H1 (cell line): ENCODE measurements at regions not wholly inside any gene's neighbourhood (a gene's known extent, or its start where the extent isn't known, plus 50 kb on each side); places are given as distances from the start of the nearest gene placed in this dataset.

Source experiments
- CTCF ChIA-PET: fragments of 300-600 bp; sonication (Branson Sonifier 250); formaldehyde crosslinking; loops from one replicate; lab custom pipeline; 2021; ENCODE audit not compliant: partially characterized antibody; lab: Charles Lee
- POLR2A ChIA-PET: fragments of 300-600 bp; sonication (Branson Sonifier 250); formaldehyde crosslinking; loops from one replicate; lab custom pipeline; 2021; ENCODE audit warnings: inconsistent platforms; ENCODE audit not compliant: partially characterized antibody; lab: Charles Lee
- DNase-seq, 2 experiments: peaks; one replicate each; pipeline versions ENCODE4 v3.0.0 to v3.0.0-alpha.2; 2010 to 2022; ENCODE audit warnings: low spot score in 2 of 2, low read depth in 1 of 2, mixed read lengths in 1 of 2
- FAIRE-seq: peaks from 2 replicates; lab custom pipeline; 2011; peaks lifted over from hg19 to GRCh38; lab: Jason Lieb, UNC
- H2AFZ ChIP-seq: 2 replicates; pipeline ENCODE4 v1.8.1; 2012; ENCODE audit warnings: low read length, inconsistent platforms
- H2AK5ac ChIP-seq: 2 replicates; pipeline ENCODE4 v1.6.1; 2013; ENCODE audit warnings: low read depth, low read length
- H2BK120ac ChIP-seq: replicated peaks from 2 replicates; pipeline ENCODE3; 2013; ENCODE audit warnings: low read depth, low read length, inconsistent platforms
- H2BK12ac ChIP-seq: 2 replicates; pipeline ENCODE4 v1.6.1; 2013; ENCODE audit warnings: low read depth, low read length
- H2BK15ac ChIP-seq: 2 replicates; pipeline ENCODE4 v1.6.1; 2013; ENCODE audit warnings: low read length
- H2BK20ac ChIP-seq: 2 replicates; pipeline ENCODE4 v1.6.1; 2013; ENCODE audit warnings: low read length
- H2BK5ac ChIP-seq: 2 replicates; pipeline ENCODE4 v1.6.1; 2013; ENCODE audit warnings: low read depth, low read length
- H3K14ac ChIP-seq: 2 replicates; pipeline ENCODE4 v1.6.1; 2013; ENCODE audit warnings: inconsistent platforms; ENCODE audit not compliant: insufficient read length
- H3K18ac ChIP-seq: 2 replicates; pipeline ENCODE4 v1.6.1; 2013; ENCODE audit warnings: low read length; ENCODE audit errors: extremely low read depth
- H3K23ac ChIP-seq: 2 replicates; pipeline ENCODE4 v1.6.1; 2013; ENCODE audit warnings: inconsistent platforms; ENCODE audit not compliant: insufficient read length
- H3K23me2 ChIP-seq: 2 replicates; pipeline ENCODE4 v1.6.1; 2013; ENCODE audit warnings: low read depth, low read length
- H3K27ac ChIP-seq: 2 replicates; pipeline ENCODE4 v1.6.1; 2011; ENCODE audit warnings: low read depth, low read length, inconsistent platforms
- H3K27me3 ChIP-seq, 4 experiments: replicated peaks in 1 of 4; 1 replicate in 1 of 4; 2 replicates in 3 of 4; pipeline versions ENCODE4 v1.6.1 to v1.8.1; 2011 to 2013; ENCODE audit warnings: low read length in 3 of 4, mild to moderate bottlenecking in 3 of 4, inconsistent platforms in 2 of 4, mixed read lengths in 2 of 4, moderate library complexity in 1 of 4; ENCODE audit not compliant: control insufficient read depth in 3 of 4, insufficient read depth in 3 of 4; ENCODE audit errors: extremely low read depth in 1 of 4
- H3K36me3 ChIP-seq, 4 experiments: 2 replicates each; pipeline versions ENCODE4 v1.6.1 to v1.8.1; 2011 to 2013; ENCODE audit warnings: mild to moderate bottlenecking in 4 of 4, low read length in 3 of 4, moderate library complexity in 2 of 4, control low read depth in 1 of 4, inconsistent platforms in 1 of 4; ENCODE audit not compliant: insufficient read depth in 4 of 4, control insufficient read depth in 2 of 4
- H3K4ac ChIP-seq: replicated peaks from 2 replicates; pipeline ENCODE3; 2013; ENCODE audit warnings: low read length, low read depth, mixed read lengths, inconsistent platforms; ENCODE audit not compliant: insufficient read length
- H3K4me1 ChIP-seq, 4 experiments: replicated peaks in 1 of 4; 1 replicate in 1 of 4; 2 replicates in 3 of 4; pipeline versions ENCODE4 v1.6.1 to v1.8.1; 2011 to 2013; ENCODE audit warnings: low read length in 3 of 4, inconsistent platforms in 2 of 4, mixed read lengths in 1 of 4; ENCODE audit not compliant: insufficient read depth in 4 of 4, control insufficient read depth in 3 of 4
- H3K4me2 ChIP-seq, 2 experiments: 2 replicates each; pipeline versions ENCODE4 v1.6.1 to v1.8.1; 2011 to 2013; ENCODE audit warnings: low read depth in 2 of 2, low read length in 2 of 2, control low read depth in 1 of 2, inconsistent platforms in 1 of 2, mild to moderate bottlenecking in 1 of 2; ENCODE audit not compliant: insufficient read depth in 1 of 2
- H3K4me3 ChIP-seq, 4 experiments: fragments of 200-600, 300-600 bp in 1 of 4; sonication (generic), shearing (Covaris generic), sonication (Bioruptor Twin) in 1 of 4; 2 replicates each; pipeline versions ENCODE4 v1.5.1 to v1.8.1; 2011 to 2016; ENCODE audit warnings: low read length in 4 of 4, low read depth in 3 of 4, control low read depth in 2 of 4, inconsistent platforms in 2 of 4, mild to moderate bottlenecking in 2 of 4, mixed read lengths in 1 of 4, moderate library complexity in 1 of 4; ENCODE audit not compliant: insufficient read depth in 2 of 4; ENCODE audit errors: extremely low read depth in 1 of 4
- H3K56ac ChIP-seq: replicated peaks from 2 replicates; pipeline ENCODE3; 2013; ENCODE audit warnings: low read depth, mild to moderate bottlenecking, mixed read lengths, low read length, inconsistent platforms; ENCODE audit not compliant: insufficient read length
- H3K79me1 ChIP-seq: 2 replicates; pipeline ENCODE4 v1.6.1; 2013; ENCODE audit warnings: low read depth, low read length, control low read depth
- H3K79me2 ChIP-seq, 2 experiments: 2 replicates each; pipeline versions ENCODE4 v1.6.1 to v1.8.1; 2012 to 2013; ENCODE audit warnings: low read length in 2 of 2, mild to moderate bottlenecking in 2 of 2, inconsistent platforms in 1 of 2; ENCODE audit not compliant: insufficient read depth in 2 of 2, control insufficient read depth in 1 of 2
- H3K9ac ChIP-seq, 4 experiments: replicated peaks in 1 of 4; 1 replicate in 1 of 4; 2 replicates in 3 of 4; pipeline versions ENCODE4 v1.6.1 to v1.8.1; 2011 to 2013; ENCODE audit warnings: low read depth in 3 of 4, low read length in 3 of 4, control low read depth in 2 of 4, mild to moderate bottlenecking in 2 of 4, moderate library complexity in 2 of 4, inconsistent platforms in 1 of 4; ENCODE audit errors: extremely low read depth in 1 of 4
- H3K9me3 ChIP-seq, 2 experiments: 2 replicates each; pipeline versions ENCODE4 v1.6.1 to v1.8.1; 2012 to 2013; ENCODE audit warnings: mild to moderate bottlenecking in 2 of 2, moderate library complexity in 2 of 2, control low read depth in 1 of 2, inconsistent platforms in 1 of 2, low read depth in 1 of 2, low read length in 1 of 2, mixed read lengths in 1 of 2; ENCODE audit not compliant: insufficient read depth in 2 of 2
- H4K20me1 ChIP-seq, 2 experiments: replicated peaks in 1 of 2; 2 replicates each; pipeline versions ENCODE3 to v1.8.1; 2011 to 2013; ENCODE audit warnings: inconsistent platforms in 2 of 2, low read length in 2 of 2, mild to moderate bottlenecking in 1 of 2; ENCODE audit not compliant: insufficient read depth in 2 of 2, control insufficient read depth in 1 of 2
- H4K5ac ChIP-seq: 2 replicates; pipeline ENCODE4 v1.6.1; 2013; ENCODE audit warnings: low read length, low read depth, mixed read lengths, inconsistent platforms; ENCODE audit not compliant: insufficient read length
- H4K8ac ChIP-seq: 2 replicates; pipeline ENCODE4 v1.8.0; 2013; ENCODE audit warnings: mild to moderate bottlenecking, moderate library complexity, low read length, inconsistent platforms; ENCODE audit not compliant: insufficient read depth; ENCODE audit errors: extremely low read depth
- H4K91ac ChIP-seq: replicated peaks from 2 replicates; pipeline ENCODE3; 2013; ENCODE audit warnings: low read length, mixed read lengths, inconsistent platforms; ENCODE audit not compliant: insufficient read length
- BACH1 ChIP-seq: IDR thresholded peaks from 2 replicates; pipeline ENCODE4 v1.6.1; 2012; ENCODE audit warnings: low read length, improper control_type of control experiment
- CEBPB ChIP-seq: IDR thresholded peaks from 2 replicates; pipeline ENCODE4 v1.6.1; 2012; ENCODE audit warnings: low read depth, low read length
- CTBP2 ChIP-seq: IDR thresholded peaks from 2 replicates; pipeline ENCODE4 v1.7.0; 2011; ENCODE audit warnings: borderline replicate concordance, mild to moderate bottlenecking, moderate library complexity, mixed read lengths, low read length; ENCODE audit not compliant: insufficient read depth, insufficient read length
- HDAC2 ChIP-seq, 2 experiments: fragments of 300-600 bp in 1 of 2; sonication (generic) in 1 of 2; IDR thresholded peaks; 2 replicates each; pipeline ENCODE4 v1.6.1; 2011 to 2012; ENCODE audit warnings: low read depth in 2 of 2, low read length in 2 of 2, mild to moderate bottlenecking in 2 of 2, moderate library complexity in 2 of 2, borderline replicate concordance in 1 of 2, inconsistent platforms in 1 of 2
- HDAC6 ChIP-seq: IDR thresholded peaks from one replicate; pipeline ENCODE4 v1.7.1; 2012; ENCODE audit warnings: low read depth, mild to moderate bottlenecking, inconsistent platforms, low read length, moderate library complexity
- NRF1 ChIP-seq: IDR thresholded peaks from 2 replicates; pipeline ENCODE4 v1.6.1; 2011; ENCODE audit warnings: mild to moderate bottlenecking, low read depth, low read length, improper control_type of control experiment
- USF2 ChIP-seq: IDR thresholded peaks from 2 replicates; pipeline ENCODE4 v1.6.1; 2011; ENCODE audit warnings: low read length, improper control_type of control experiment
- YY1 ChIP-seq: IDR thresholded peaks from 2 replicates; pipeline ENCODE4 v1.6.1; 2011; ENCODE audit warnings: low read depth, mild to moderate bottlenecking, low read length
- WGBS, 2 experiments: shearing (Covaris generic) in 1 of 2; methylation state at CpG; one replicate each; pipeline versions ENCODE4 v1.1.6 to v1.1.7; 2013 to 2015; ENCODE audit warnings: low lambda C conversion rate in 2 of 2, mixed read lengths in 2 of 2, inconsistent platforms in 1 of 2, low coverage in 1 of 2, missing lambda C conversion rate in 1 of 2; ENCODE audit not compliant: insufficient replicate concordance in 2 of 2, insufficient coverage in 1 of 2, insufficient read length in 1 of 2; ENCODE audit errors: extremely low coverage in 1 of 2, missing lambda C conversion rate in 1 of 2; 5-methylcytosine and 5-hydroxymethylcytosine counted together

- CTCF ChIA-PET, result interaction anchor here (1.2 kb wide), 1 partner anchor 9 kb away, joined by 3 read pairs; no protein-coding TSS in a partner anchor
- FAIRE-seq, result no peak
Measured at GRCh38 chr11:109808569-109808968, 284.6 kb upstream of the ZC3H12C start.

More at GRCh38 chr11:109808569-109808968, 284.6 kb upstream of the ZC3H12C start:
- no peak overlapping the region for H3K14ac ChIP-seq
- H3K79me2 ChIP-seq, result no peaks in the 10 kb centered on the region
- H2AK5ac ChIP-seq, result no peak overlapping the region
- 84% methylated on average over 1 of the region's 1 CpG; no CpG with 5 or more reads in 1 of the 2 experiments for WGBS, 2 experiments
- no peaks in the 10 kb centered on the region for H3K23me2 ChIP-seq
- H4K91ac ChIP-seq, result no peak overlapping the region
- no peak overlapping the region for H3K56ac ChIP-seq
- no peak overlapping the region for H2BK5ac ChIP-seq
- no peaks in the 10 kb centered on the region for H3K27me3 ChIP-seq
- H4K20me1 ChIP-seq, result no peaks in the 10 kb centered on the region
- no peak overlapping the region for H3K23ac ChIP-seq
- H3K4me3 ChIP-seq, result no peak overlapping the region
- no peak overlapping the region for H3K4me2 ChIP-seq
- H3K9me3 ChIP-seq, result no peaks in the 10 kb centered on the region
- no peak overlapping the region for H3K18ac ChIP-seq
- no peak overlapping the region for H2AFZ ChIP-seq
- H2BK120ac ChIP-seq, result no peak overlapping the region
- TF ChIP-seq YY1 (no peak), BACH1 (no peak), HDAC6 (no peak), NRF1 (no peak), CTBP2 (no peak), CEBPB (no peak), USF2 (no peak), HDAC2 (IDR thresholded peaks at IDR 0.05; ENCODE audit: borderline replicate concordance in 1 of 2, low read depth in 2 of 2, low read length in 2 of 2) (no peak)
- H3K4ac ChIP-seq, result no peak overlapping the region
- no peaks in the 10 kb centered on the region for H3K36me3 ChIP-seq
- H4K5ac ChIP-seq, result no peak overlapping the region
- H2BK12ac ChIP-seq, result no peak overlapping the region
- no peaks in the 10 kb centered on the region for H3K4me1 ChIP-seq
- POLR2A ChIA-PET, result no interaction called here
- H3K27ac ChIP-seq, result no peak overlapping the region
- H3K9ac ChIP-seq, result no peak overlapping the region
- H2BK20ac ChIP-seq, result no peak overlapping the region
- DNase-seq, result no peak
- no peak overlapping the region for H4K8ac ChIP-seq
- H2BK15ac ChIP-seq, result no peak overlapping the region
- H3K79me1 ChIP-seq, result no peaks in the 10 kb centered on the region
